H1 (cell line): ENCODE measurements at regions not wholly inside any gene's neighbourhood (a gene's known extent, or its start where the extent isn't known, plus 50 kb on each side); places are given as distances from the start of the nearest gene placed in this dataset.

ENCODE experiments used
- CBX8 ChIP-seq: fragments of 300-800, 300-1000 bp; sonication (generic); IDR thresholded peaks from 2 replicates; pipeline ENCODE4 v1.7.1; 2016; ENCODE audit warnings: low read depth, low read length, borderline replicate concordance
- JUN ChIP-seq: IDR thresholded peaks from 2 replicates; pipeline ENCODE4 v1.6.1; 2011; ENCODE audit warnings: low read depth, mild to moderate bottlenecking, improper control_type of control experiment, low read length

- TF ChIP-seq JUN (no peak), CBX8 (no peak)
These were observed 242.8 kb upstream of the HNRNPA3 start (continued) for GRCh38 chr2:176969642-176970359.
